Breast epithelium (tissue), 4 donors: ENCODE measurements at regions not wholly inside any gene's neighbourhood (a gene's known extent, or its start where the extent isn't known, plus 50 kb on each side); places are given as distances from the start of the nearest gene placed in this dataset.

Experiments used
- DNase-seq, 2 donors: peaks; one replicate each; pipeline ENCODE4 v3.0.0-alpha.2; 2019; ENCODE audit warnings: low spot score in 2 of 2
- H3K27ac ChIP-seq, 2 donors: fragments of 200-600 bp; sonication (generic) in 1 of 2; one replicate each; pipeline ENCODE4 v1.5.1; 2016 to 2019; ENCODE audit warnings: mild to moderate bottlenecking in 1 of 2
- H3K27me3 ChIP-seq, 2 donors: fragments of 200-600 bp; sonication (generic) in 1 of 2; one replicate each; pipeline versions ENCODE4 v1.5.1 to v1.6.0; 2017 to 2019; ENCODE audit warnings: control low read depth in 1 of 2, mild to moderate bottlenecking in 1 of 2
- H3K36me3 ChIP-seq: fragments of 200-600 bp; one replicate; pipeline ENCODE4 v1.5.1; 2019
- H3K4me1 ChIP-seq, 2 donors: fragments of 200-600 bp; sonication (generic); one replicate each; pipeline ENCODE4 v1.5.1; 2016 to 2019; ENCODE audit warnings: control low read depth in 1 of 2
- H3K4me3 ChIP-seq, 3 donors: fragments of 200-600 bp; sonication (generic); 1 replicate in 2 of 3; 2 replicates in 1 of 3; pipeline ENCODE4 v1.5.1; 2016 to 2019; ENCODE audit warnings: mild to moderate bottlenecking in 3 of 3, moderate library complexity in 2 of 3
- H3K9me3 ChIP-seq, 2 donors: fragments of 200-600 bp; sonication (generic) in 1 of 2; one replicate each; pipeline ENCODE4 v1.5.1; 2016 to 2019; ENCODE audit warnings: control low read depth in 1 of 2
- POLR2A ChIP-seq: fragments of 450-650 bp; IDR thresholded peaks from one replicate; pipeline ENCODE4 v1.6.1; 2016; ENCODE audit warnings: antibody characterized with exemption, mild to moderate bottlenecking, moderate library complexity
- POLR2AphosphoS5 ChIP-seq, 3 donors: sonication (generic); formaldehyde crosslinking; IDR thresholded peaks; one replicate each; pipeline ENCODE4 v1.6.1; 2017; ENCODE audit warnings: antibody characterized with exemption in 3 of 3
- intact Hi-C: fragments of 100-400 bp; cut with DNase I; formaldehyde crosslinking; loops from one replicate; pipeline ENCODE4 v1.15.1; 2023; ENCODE audit warnings: low total_unique reads
- TF ChIP-seq, protein P1 (sequence below), 3 donors: fragments of 450-650 bp; IDR thresholded peaks; one replicate each; pipeline ENCODE4 v1.5.1; 2016 to 2017; ENCODE audit warnings: antibody characterized with exemption in 3 of 3, mild to moderate bottlenecking in 3 of 3, moderate library complexity in 3 of 3

GRCh38 chr11:107078375-107078774 is 60.1 kb upstream of the GUCY1A2 start:
- Histone ChIP-seq H3K4me1 (no peaks in the 10 kb centered on the region), H3K36me3 (no peaks in the 10 kb centered on the region), H3K4me3 (no peak overlapping the region), H3K27me3 (no peaks in the 10 kb centered on the region), H3K27ac (no peak overlapping the region), H3K9me3 (peaks cover 0 to 10% of the 10 kb centered on the region in 2 donors)
- TF ChIP-seq POLR2A = no peak
- TF ChIP-seq POLR2AphosphoS5 (IDR thresholded peaks at IDR 0.05) = no peak
- TF ChIP-seq, protein P1, sequence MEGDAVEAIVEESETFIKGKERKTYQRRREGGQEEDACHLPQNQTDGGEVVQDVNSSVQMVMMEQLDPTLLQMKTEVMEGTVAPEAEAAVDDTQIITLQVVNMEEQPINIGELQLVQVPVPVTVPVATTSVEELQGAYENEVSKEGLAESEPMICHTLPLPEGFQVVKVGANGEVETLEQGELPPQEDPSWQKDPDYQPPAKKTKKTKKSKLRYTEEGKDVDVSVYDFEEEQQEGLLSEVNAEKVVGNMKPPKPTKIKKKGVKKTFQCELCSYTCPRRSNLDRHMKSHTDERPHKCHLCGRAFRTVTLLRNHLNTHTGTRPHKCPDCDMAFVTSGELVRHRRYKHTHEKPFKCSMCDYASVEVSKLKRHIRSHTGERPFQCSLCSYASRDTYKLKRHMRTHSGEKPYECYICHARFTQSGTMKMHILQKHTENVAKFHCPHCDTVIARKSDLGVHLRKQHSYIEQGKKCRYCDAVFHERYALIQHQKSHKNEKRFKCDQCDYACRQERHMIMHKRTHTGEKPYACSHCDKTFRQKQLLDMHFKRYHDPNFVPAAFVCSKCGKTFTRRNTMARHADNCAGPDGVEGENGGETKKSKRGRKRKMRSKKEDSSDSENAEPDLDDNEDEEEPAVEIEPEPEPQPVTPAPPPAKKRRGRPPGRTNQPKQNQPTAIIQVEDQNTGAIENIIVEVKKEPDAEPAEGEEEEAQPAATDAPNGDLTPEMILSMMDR (IDR thresholded peaks at IDR 0.05) = no peak
- intact Hi-C loops = no loop called here
- DNase-seq = no peak

DNA sequence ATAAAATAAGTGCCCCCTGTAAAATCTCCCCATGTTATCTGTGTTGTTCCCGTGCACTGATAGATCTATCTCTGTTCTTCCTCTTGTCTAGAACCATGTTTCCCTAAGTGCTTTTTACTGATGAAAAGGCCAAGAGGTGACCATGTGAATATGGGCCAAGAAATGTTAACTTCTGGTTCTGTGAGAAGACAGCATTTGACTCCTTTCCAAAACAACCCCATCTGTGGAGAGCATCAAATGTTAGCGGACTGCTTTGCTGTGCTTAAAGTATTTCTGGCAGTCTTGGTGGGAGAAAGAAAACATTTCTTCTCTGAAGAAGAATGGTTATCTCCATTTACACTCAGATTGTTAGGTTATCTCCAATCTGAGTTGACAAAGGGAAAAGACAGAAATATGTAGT is 58.6 kb upstream of the GUCY1A2 start:
- Histone ChIP-seq H3K4me3 (no peak overlapping the region), H3K27me3 (no peaks in the 10 kb centered on the region), H3K4me1 (no peaks in the 10 kb centered on the region), H3K36me3 (no peaks in the 10 kb centered on the region), H3K9me3 (peaks cover 0 to 3% of the 10 kb centered on the region in 2 donors), H3K27ac (no peak overlapping the region)
- TF ChIP-seq POLR2A (no peak), POLR2AphosphoS5 (IDR thresholded peaks at IDR 0.05) (no peak)
- TF ChIP-seq, protein P1 (IDR thresholded peaks at IDR 0.05) = no peak
- intact Hi-C loops = no loop called here
- DNase-seq = no peak

GRCh38 chr11:107071129-107071528 is 52.9 kb upstream of the GUCY1A2 start:
- Histone ChIP-seq H3K4me1 (no peaks in the 10 kb centered on the region), H3K36me3 (no peaks in the 10 kb centered on the region), H3K9me3 (no peaks in the 10 kb centered on the region), H3K27me3 (no peaks in the 10 kb centered on the region), H3K27ac (no peak overlapping the region), H3K4me3 (no peak overlapping the region)
- DNase-seq = no peak
- intact Hi-C loops = no loop called here
- TF ChIP-seq POLR2A (no peak), POLR2AphosphoS5 (IDR thresholded peaks at IDR 0.05) (no peak)
- TF ChIP-seq, protein P1 (IDR thresholded peaks at IDR 0.05) = no peak
